ENCODE measurements at regions not wholly inside any gene's neighbourhood (a gene's known extent, or its start where the extent isn't known, plus 50 kb on each side); places are given as distances from the start of the nearest gene placed in this dataset.

GRCh38 chr12:43294147-43294546, 257.9 kb downstream of the ADAMTS20 start:
- TF ChIP-seq CTCF (IDR thresholded peaks at IDR 0.05) (no peak), TP53 (CRISPR knock-in tag; IDR thresholded peaks at IDR 0.05) (no peak)

All from WTC11 (cell line).